Stimulated activated naive CD4-positive, alpha-beta T cell (primary cell): ENCODE measurements at regions not wholly inside any gene's neighbourhood (a gene's known extent, or its start where the extent isn't known, plus 50 kb on each side); places are given as distances from the start of the nearest gene placed in this dataset.

Experiments used
- DNase-seq, 6 experiments: peaks; one replicate each; lab custom pipeline; 2025; lab: John Stamatoyannopoulos, UW

- DNase-seq = no peak
Measured at GRCh38 chr11:92663539-92663938, 305.9 kb upstream of the MTNR1B start.

- no peak for DNase-seq
Measured at GRCh38 chr11:92667486-92668152, 301.8 kb upstream of the MTNR1B start.

- DNase-seq = no peak
Measured at GRCh38 chr11:92670308-92670890, 299.1 kb upstream of the MTNR1B start.

- DNase-seq = no peak
Measured at GRCh38 chr11:92671081-92671480, 298.4 kb upstream of the MTNR1B start.

- no peak for DNase-seq
Measured at GRCh38 chr11:92675303-92675702, 294.1 kb upstream of the MTNR1B start.

- no peak for DNase-seq
Measured at GRCh38 chr11:92675810-92676209, 293.6 kb upstream of the MTNR1B start.

GRCh38 chr11:92678008-92678611, 291.3 kb upstream of the MTNR1B start:
- DNase-seq = no peak

GRCh38 chr11:92681586-92681985, 287.9 kb upstream of the MTNR1B start:
- no peak for DNase-seq

- DNase-seq = no peak
Measured at GRCh38 chr11:92682136-92682535, 287.3 kb upstream of the MTNR1B start.

- DNase-seq = no peak
Measured at GRCh38 chr11:92682952-92683351, 286.5 kb upstream of the MTNR1B start.

GRCh38 chr11:92685049-92685448, 284.4 kb upstream of the MTNR1B start:
- DNase-seq = no peak

GRCh38 chr11:92687724-92688123, 281.7 kb upstream of the MTNR1B start:
- DNase-seq = no peak

- DNase-seq = no peak
Measured at GRCh38 chr11:92688416-92688815, 281.0 kb upstream of the MTNR1B start.

- DNase-seq = no peak
Measured at GRCh38 chr11:92692826-92693546, 276.5 kb upstream of the MTNR1B start.

- DNase-seq = no peak
Measured at GRCh38 chr11:92696076-92696475, 273.4 kb upstream of the MTNR1B start.

- DNase-seq = no peak
Measured at GRCh38 chr11:92697461-92698312, 271.8 kb upstream of the MTNR1B start.

GRCh38 chr11:92698742-92699141, 270.7 kb upstream of the MTNR1B start:
- no peak for DNase-seq

- no peak for DNase-seq
Measured at GRCh38 chr11:92702037-92702804, 267.2 kb upstream of the MTNR1B start.

GRCh38 chr11:92702805-92703448, 266.5 kb upstream of the MTNR1B start:
- no peak for DNase-seq

- no peak for DNase-seq
Measured at GRCh38 chr11:92703449-92703830, 266.0 kb upstream of the MTNR1B start.

GRCh38 chr11:92707173-92707619, 262.3 kb upstream of the MTNR1B start:
- no peak for DNase-seq
